ENCODE measurements at regions not wholly inside any gene's neighbourhood (a gene's known extent, or its start where the extent isn't known, plus 50 kb on each side); places are given as distances from the start of the nearest gene placed in this dataset.

GRCh38 chr4:162239992-162240769 is 76.4 kb upstream of the FSTL5 start:
- Histone ChIP-seq H3K4me3 (no peak overlapping the region), H3K27me3 (replicated peaks; ENCODE audit: insufficient read depth) (no peaks in the 10 kb centered on the region), H2AFZ (no peak overlapping the region), H3F3A (ENCODE audit: insufficient read depth) (no peaks in the 10 kb centered on the region), H3K4me1 (ENCODE audit: insufficient read depth) (no peaks in the 10 kb centered on the region), H3K27ac (no peak overlapping the region), H3K9ac (no peak overlapping the region), H3K9me2 (ENCODE audit: insufficient read depth) (no peaks in the 10 kb centered on the region), H4K20me1 (ENCODE audit: insufficient read depth) (no peaks in the 10 kb centered on the region), H3K79me2 (ENCODE audit: insufficient read depth) (no peaks in the 10 kb centered on the region), H3K9me3 (ENCODE audit: low read depth) (peaks cover 4% of the 10 kb centered on the region), H3K36me3 (ENCODE audit: low read depth) (no peaks in the 10 kb centered on the region), H3K4me2 (ENCODE audit: unreplicated experiment) (no peak overlapping the region)
- 39 to 41% methylated on average over 5 of the region's 5 CpGs for WGBS, 2 experiments (ENCODE audit: low coverage in 1 of 2, low lambda C conversion rate in 2 of 2, missing lambda C conversion rate in 2 of 2)
- no peak for DNase-seq
- in situ Hi-C loops (cut with MboI), result no loop called here
- TF ChIP-seq EZH2phosphoT487 (IDR thresholded peaks at IDR 0.05; ENCODE audit: insufficient read depth, low read depth) (no peak), EZH2 (IDR thresholded peaks at IDR 0.05; ENCODE audit: insufficient read depth, poor library complexity, severe bottlenecking) (no peak)

GRCh38 chr4:162237676-162238075 is 73.9 kb upstream of the FSTL5 start:
- in situ Hi-C loops (cut with MboI), result no loop called here
- no peak overlapping the region for H3K27ac ChIP-seq
- H3K9me2 ChIP-seq (ENCODE audit: insufficient read depth), result no peaks in the 10 kb centered on the region
- no peak overlapping the region for H3K4me3 ChIP-seq
- H3K9ac ChIP-seq, result no peak overlapping the region
- no peaks in the 10 kb centered on the region for H4K20me1 ChIP-seq (ENCODE audit: insufficient read depth)
- no peak for DNase-seq
- H3K79me2 ChIP-seq (ENCODE audit: insufficient read depth), result no peaks in the 10 kb centered on the region
- H3K4me2 ChIP-seq (ENCODE audit: unreplicated experiment), result no peak overlapping the region
- 15 to 18% methylated on average over 2 of the region's 2 CpGs for WGBS, 2 experiments (ENCODE audit: low coverage in 1 of 2, low lambda C conversion rate in 2 of 2, missing lambda C conversion rate in 2 of 2)
- no peaks in the 10 kb centered on the region for H3K4me1 ChIP-seq (ENCODE audit: insufficient read depth)
- peaks cover 4% of the 10 kb centered on the region for H3K9me3 ChIP-seq (ENCODE audit: low read depth)
- H2AFZ ChIP-seq, result no peak overlapping the region
- TF ChIP-seq EZH2 (IDR thresholded peaks at IDR 0.05; ENCODE audit: insufficient read depth, poor library complexity, severe bottlenecking) (no peak), EZH2phosphoT487 (IDR thresholded peaks at IDR 0.05; ENCODE audit: insufficient read depth, low read depth) (no peak)
- H3K27me3 ChIP-seq (replicated peaks; ENCODE audit: insufficient read depth), result no peaks in the 10 kb centered on the region
- H3K36me3 ChIP-seq (ENCODE audit: low read depth), result no peaks in the 10 kb centered on the region
- H3F3A ChIP-seq (ENCODE audit: insufficient read depth), result no peaks in the 10 kb centered on the region

- H3K4me3 ChIP-seq, result no peak overlapping the region
- TF ChIP-seq EZH2 (IDR thresholded peaks at IDR 0.05; ENCODE audit: insufficient read depth, poor library complexity, severe bottlenecking), result no peak
- TF ChIP-seq EZH2phosphoT487 (IDR thresholded peaks at IDR 0.05; ENCODE audit: insufficient read depth, low read depth), result no peak
- H2AFZ ChIP-seq, result no peak overlapping the region
- H3K27ac ChIP-seq, result no peak overlapping the region
- in situ Hi-C loops (cut with MboI), result no loop called here
- no peaks in the 10 kb centered on the region for H4K20me1 ChIP-seq (ENCODE audit: insufficient read depth)
- H3K4me2 ChIP-seq (ENCODE audit: unreplicated experiment), result no peak overlapping the region
- no peaks in the 10 kb centered on the region for H3F3A ChIP-seq (ENCODE audit: insufficient read depth)
- H3K79me2 ChIP-seq (ENCODE audit: insufficient read depth), result no peaks in the 10 kb centered on the region
- H3K9me3 ChIP-seq (ENCODE audit: low read depth), result no peaks in the 10 kb centered on the region
- no peaks in the 10 kb centered on the region for H3K4me1 ChIP-seq (ENCODE audit: insufficient read depth)
- no peaks in the 10 kb centered on the region for H3K36me3 ChIP-seq (ENCODE audit: low read depth)
- WGBS, 2 experiments (ENCODE audit: low coverage in 1 of 2, low lambda C conversion rate in 2 of 2, missing lambda C conversion rate in 2 of 2), result 1 to 2% methylated on average over 3 of the region's 3 CpGs
- no peak overlapping the region for H3K9ac ChIP-seq
- no peak for DNase-seq
- no peaks in the 10 kb centered on the region for H3K27me3 ChIP-seq (replicated peaks; ENCODE audit: insufficient read depth)
- H3K9me2 ChIP-seq (ENCODE audit: insufficient read depth), result no peaks in the 10 kb centered on the region
Measured at GRCh38 chr4:162234595-162234994, 70.8 kb upstream of the FSTL5 start.

GRCh38 chr4:162232349-162232748 is 68.5 kb upstream of the FSTL5 start:
- Histone ChIP-seq H3K4me3 (no peak overlapping the region), H4K20me1 (ENCODE audit: insufficient read depth) (no peaks in the 10 kb centered on the region), H3K27me3 (replicated peaks; ENCODE audit: insufficient read depth) (no peaks in the 10 kb centered on the region), H3F3A (ENCODE audit: insufficient read depth) (no peaks in the 10 kb centered on the region), H3K9me3 (ENCODE audit: low read depth) (no peaks in the 10 kb centered on the region), H3K36me3 (ENCODE audit: low read depth) (no peaks in the 10 kb centered on the region), H3K79me2 (ENCODE audit: insufficient read depth) (no peaks in the 10 kb centered on the region), H3K27ac (no peak overlapping the region), H2AFZ (no peak overlapping the region), H3K4me1 (ENCODE audit: insufficient read depth) (no peaks in the 10 kb centered on the region), H3K9ac (no peak overlapping the region), H3K4me2 (ENCODE audit: unreplicated experiment) (no peak overlapping the region), H3K9me2 (ENCODE audit: insufficient read depth) (no peaks in the 10 kb centered on the region)
- no peak for TF ChIP-seq EZH2phosphoT487 (IDR thresholded peaks at IDR 0.05; ENCODE audit: insufficient read depth, low read depth)
- TF ChIP-seq EZH2 (IDR thresholded peaks at IDR 0.05; ENCODE audit: insufficient read depth, poor library complexity, severe bottlenecking), result no peak
- in situ Hi-C loops (cut with MboI), result no loop called here
- no peak for DNase-seq
